Activated naive CD8-positive, alpha-beta T cell treated with anti-CD3 and anti-CD28 coated beads, Interleukin-2, amount 50 U/mL, for 24 hours (primary cell): ENCODE measurements at regions not wholly inside any gene's neighbourhood (a gene's known extent, or its start where the extent isn't known, plus 50 kb on each side); places are given as distances from the start of the nearest gene placed in this dataset.

Experiments
- ATAC-seq: fragments of 150-1000 bp; cut with Tn5 transposase; one replicate; pipeline ENCODE4 v1.10.0; 2021
- DNase-seq: peaks from one replicate; pipeline ENCODE4 v3.0.0; 2021
- H3K27ac Mint-ChIP-seq: one replicate; pipeline ENCODE4 v1.8.0; 2021; ENCODE audit warnings: mild to moderate bottlenecking, mixed read lengths
- H3K27me3 Mint-ChIP-seq: one replicate; pipeline ENCODE4 v1.8.0; 2021; ENCODE audit warnings: mixed read lengths
- H3K36me3 Mint-ChIP-seq: one replicate; pipeline ENCODE4 v1.8.0; 2021; ENCODE audit warnings: low read depth, mixed read lengths
- H3K4me1 Mint-ChIP-seq: one replicate; pipeline ENCODE4 v1.8.0; 2021; ENCODE audit warnings: mixed read lengths
- H3K4me3 Mint-ChIP-seq: one replicate; pipeline ENCODE4 v1.8.0; 2021; ENCODE audit warnings: mild to moderate bottlenecking, moderate library complexity, mixed read lengths
- H3K9me3 Mint-ChIP-seq: one replicate; pipeline ENCODE4 v1.8.0; 2021; ENCODE audit warnings: mixed read lengths

DNA sequence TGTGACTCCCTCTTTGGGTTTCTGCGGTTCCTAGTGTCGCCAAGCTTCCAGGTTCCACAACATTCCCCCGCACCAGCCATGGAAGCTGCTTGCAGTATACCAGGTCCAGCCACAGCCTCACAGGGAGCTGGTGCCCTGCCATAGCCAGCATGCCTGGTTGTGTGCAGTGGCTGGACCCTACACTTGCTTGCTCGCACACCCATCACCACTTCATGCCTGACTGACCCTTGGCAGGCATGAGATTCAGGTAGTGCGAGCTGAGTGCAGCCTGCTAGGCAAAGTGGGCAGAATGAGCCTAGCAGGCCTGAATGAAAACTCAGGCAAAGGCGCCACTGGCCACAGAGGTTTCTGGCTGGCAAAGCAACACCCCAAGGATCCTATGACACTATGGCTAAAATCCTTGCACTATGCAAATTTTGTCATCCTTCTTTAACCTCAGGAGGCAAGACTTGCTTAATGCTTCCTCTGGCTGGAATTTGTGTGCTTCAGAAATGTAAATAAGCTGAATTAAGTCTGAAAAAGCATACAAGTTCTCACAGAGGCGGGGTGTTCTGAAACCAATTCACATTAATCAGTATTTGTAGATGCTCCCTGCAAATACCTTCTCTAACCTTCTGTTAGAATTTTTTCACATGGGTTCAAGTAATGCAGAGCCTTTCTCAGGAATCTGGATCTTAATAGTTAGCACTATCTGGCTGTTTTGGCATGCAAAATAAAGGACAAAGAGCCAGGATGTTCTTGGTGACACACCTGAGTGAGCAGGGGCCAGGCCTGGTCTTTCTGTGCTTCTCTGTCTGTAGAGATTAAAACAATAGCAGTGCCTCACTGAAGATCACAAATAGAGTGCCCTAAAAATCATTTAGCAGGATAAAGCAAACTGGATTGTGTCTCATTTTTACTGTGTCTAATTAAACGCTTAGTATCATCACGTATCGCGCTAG is 256.9 kb downstream of the GPATCH2 start:
- no peaks in the 10 kb centered on the region for H3K4me1 Mint-ChIP-seq
- no peak overlapping the region for H3K4me3 Mint-ChIP-seq
- no peak overlapping the region for H3K27ac Mint-ChIP-seq
- peaks cover 5% of the 10 kb centered on the region for H3K27me3 Mint-ChIP-seq
- DNase-seq (no peak), ATAC-seq (no peak)
- no peaks in the 10 kb centered on the region for H3K36me3 Mint-ChIP-seq
- H3K9me3 Mint-ChIP-seq, result peaks cover 17% of the 10 kb centered on the region

DNA sequence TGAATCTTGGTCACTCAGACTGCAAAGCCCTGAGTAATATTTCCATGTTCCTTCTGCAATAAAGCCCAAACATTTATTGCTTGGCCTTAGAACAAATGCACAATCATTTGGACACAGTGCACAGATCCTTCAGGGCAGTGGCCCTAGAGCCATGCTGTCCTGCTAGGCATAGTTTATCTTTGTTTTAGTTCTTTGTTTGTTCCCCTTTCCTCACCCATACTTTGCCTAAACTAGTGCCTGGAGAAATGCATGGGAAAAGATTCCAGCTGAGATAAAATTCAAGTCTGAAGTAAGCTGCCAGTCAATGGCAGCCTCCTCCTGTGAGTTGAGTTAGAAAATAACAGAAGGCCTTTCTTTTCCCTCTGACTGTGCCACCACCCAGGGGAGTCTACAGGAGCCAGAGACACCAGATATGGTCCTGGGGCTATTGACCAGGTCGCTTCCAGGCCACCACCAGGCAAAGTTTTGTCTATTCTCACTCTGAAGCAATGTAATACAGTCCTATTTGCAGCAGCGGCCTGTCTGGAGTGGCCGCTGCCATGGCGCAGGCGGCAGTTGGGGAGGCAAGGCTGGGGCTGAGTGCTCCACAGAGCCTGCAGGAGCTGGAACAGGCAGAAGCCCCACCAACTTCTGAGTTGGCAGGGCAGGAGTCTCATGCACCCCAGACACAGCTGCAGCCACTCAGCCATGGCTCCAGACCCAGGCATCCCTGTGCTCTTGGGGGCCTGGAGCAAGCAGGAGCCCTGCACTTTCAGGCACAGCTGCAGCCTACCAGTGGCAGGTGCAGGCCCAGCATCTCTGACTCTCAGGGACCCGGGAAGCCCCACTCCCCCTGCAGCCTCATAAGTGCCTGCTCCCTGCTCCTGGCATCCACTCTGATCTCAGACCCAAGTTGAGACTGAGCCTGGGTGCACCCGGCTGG is 258.6 kb downstream of the GPATCH2 start:
- ATAC-seq, result no peak

DNA sequence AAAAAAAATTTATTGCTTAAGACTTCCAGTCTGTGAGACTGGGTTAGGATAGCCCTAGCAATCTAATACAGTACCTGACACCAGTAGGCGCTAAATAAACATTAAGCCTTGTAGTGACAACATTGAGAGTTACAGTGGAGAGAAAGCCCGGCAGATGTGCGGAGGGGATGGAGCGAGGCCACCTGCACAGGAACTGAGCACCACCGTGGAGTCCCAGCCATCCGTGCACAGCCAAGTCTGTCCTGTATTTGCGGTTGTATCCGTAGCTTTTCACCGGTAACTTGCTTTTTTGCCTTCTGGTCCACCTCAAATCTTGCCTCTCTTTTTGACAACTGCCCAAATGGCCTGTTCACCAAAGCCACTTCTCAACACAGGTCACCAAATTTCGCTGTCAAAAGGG is 260.1 kb downstream of the GPATCH2 start:
- no peak for DNase-seq
- H3K27me3 Mint-ChIP-seq, result peaks cover 5% of the 10 kb centered on the region
- peaks cover 4% of the 10 kb centered on the region for H3K9me3 Mint-ChIP-seq
- H3K4me3 Mint-ChIP-seq, result no peak overlapping the region
- ATAC-seq, result no peak
- no peaks in the 10 kb centered on the region for H3K4me1 Mint-ChIP-seq
- H3K36me3 Mint-ChIP-seq, result no peaks in the 10 kb centered on the region
- H3K27ac Mint-ChIP-seq, result no peak overlapping the region

More for the DNA sequence above, 258.6 kb downstream of the GPATCH2 start:
- Mint-ChIP-seq H3K4me1 (no peaks in the 10 kb centered on the region), H3K27ac (no peak overlapping the region), H3K4me3 (no peak overlapping the region), H3K36me3 (no peaks in the 10 kb centered on the region), H3K27me3 (peaks cover 5% of the 10 kb centered on the region), H3K9me3 (peaks cover 7% of the 10 kb centered on the region)
- DNase-seq, result no peak

DNA sequence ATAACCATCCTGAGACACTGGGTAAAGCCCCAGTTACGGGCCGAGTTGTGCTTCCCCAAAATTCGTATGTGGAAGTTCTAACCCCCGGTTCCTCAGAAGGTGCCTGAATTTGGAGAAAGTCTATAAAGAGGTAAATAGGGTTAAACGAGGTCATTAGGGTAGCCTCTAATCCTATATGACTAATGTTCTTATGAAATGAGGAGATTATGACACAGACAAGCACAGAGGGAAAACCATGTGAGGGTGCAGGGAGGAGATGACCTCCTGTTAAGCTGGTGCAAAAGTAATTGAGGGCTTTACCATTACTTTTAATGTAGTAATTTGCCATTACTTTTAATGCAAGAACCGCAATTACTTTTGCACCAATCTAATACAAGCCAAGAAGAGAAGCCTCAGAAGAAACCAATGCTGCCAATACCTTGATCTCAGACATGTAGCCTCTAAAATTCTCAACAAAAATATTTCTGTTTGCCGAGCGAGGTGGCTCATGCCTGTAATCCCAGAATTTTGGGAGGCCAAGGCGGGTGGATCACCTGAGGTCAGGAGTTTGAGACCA is 260.8 kb downstream of the GPATCH2 start:
- H3K9me3 Mint-ChIP-seq, result peaks cover 4% of the 10 kb centered on the region
- no peaks in the 10 kb centered on the region for H3K36me3 Mint-ChIP-seq
- no peak for DNase-seq

DNA sequence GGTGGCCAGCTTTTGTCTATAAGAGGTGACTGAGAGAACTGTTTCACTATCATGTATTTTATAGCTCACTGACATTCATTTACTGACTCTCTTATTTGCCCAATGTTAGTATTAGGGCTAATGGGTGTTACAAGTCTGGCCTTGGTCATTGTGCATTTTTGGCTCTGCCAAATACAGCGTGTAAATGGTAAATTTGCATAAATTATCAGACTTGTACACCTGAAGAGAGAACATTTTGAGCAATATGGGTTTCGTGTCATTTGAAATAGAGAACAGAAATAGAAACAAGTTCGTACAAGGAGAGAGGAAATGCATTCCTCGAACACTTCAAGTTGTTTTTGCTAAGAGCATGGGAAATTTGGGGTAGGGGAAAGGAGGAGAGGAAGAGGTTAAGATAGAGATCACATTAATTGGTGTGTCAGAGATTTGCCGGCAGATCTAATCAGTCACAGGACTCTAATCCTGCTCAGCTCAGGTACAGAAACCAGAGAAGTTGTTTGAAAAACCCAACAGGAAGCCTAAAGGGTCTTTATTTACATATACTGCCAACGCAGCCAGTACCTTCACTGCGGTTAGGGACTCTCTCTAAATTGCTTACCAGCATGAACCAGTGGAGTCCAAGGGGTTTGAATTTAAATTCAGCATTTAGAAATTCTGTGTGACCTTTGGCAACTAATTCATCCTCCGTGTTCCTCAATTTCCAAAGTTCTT is 261.5 kb downstream of the GPATCH2 start:
- no peaks in the 10 kb centered on the region for H3K4me1 Mint-ChIP-seq
- H3K27me3 Mint-ChIP-seq, result peaks cover 5% of the 10 kb centered on the region
- DNase-seq, result no peak
- H3K27ac Mint-ChIP-seq, result no peak overlapping the region
- H3K4me3 Mint-ChIP-seq, result peak overlapping the region; percentile 0
- peaks cover 4% of the 10 kb centered on the region for H3K9me3 Mint-ChIP-seq
- H3K36me3 Mint-ChIP-seq, result no peaks in the 10 kb centered on the region
- ATAC-seq, result no peak

More for the DNA sequence above, 260.8 kb downstream of the GPATCH2 start:
- Mint-ChIP-seq H3K27me3 (peaks cover 5% of the 10 kb centered on the region), H3K4me1 (no peaks in the 10 kb centered on the region), H3K4me3 (no peak overlapping the region), H3K27ac (no peak overlapping the region)
- no peak for ATAC-seq

DNA sequence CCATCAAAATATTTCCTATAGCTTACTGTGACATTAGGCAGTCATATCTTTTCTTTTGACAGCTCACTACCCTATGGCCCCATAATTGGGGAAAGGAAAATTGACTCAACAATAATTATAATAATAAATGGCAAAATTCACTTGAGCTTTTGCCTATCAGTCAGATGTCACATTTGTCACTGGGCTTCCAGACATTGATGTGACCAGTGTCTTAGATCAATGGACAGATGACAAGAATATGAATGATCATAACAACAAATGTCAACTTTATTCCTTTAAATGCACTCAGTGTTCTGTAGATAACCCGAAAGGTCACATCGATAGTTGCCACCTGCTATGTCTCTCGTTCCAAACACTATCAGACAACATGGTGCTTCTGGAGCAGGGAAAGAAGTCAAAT is 266.7 kb downstream of the GPATCH2 start:
- H3K27me3 Mint-ChIP-seq, result no peaks in the 10 kb centered on the region
- no peak overlapping the region for H3K27ac Mint-ChIP-seq
- H3K36me3 Mint-ChIP-seq, result no peaks in the 10 kb centered on the region
- H3K9me3 Mint-ChIP-seq, result peaks cover 4% of the 10 kb centered on the region
- ATAC-seq (no peak), DNase-seq (no peak)
- H3K4me1 Mint-ChIP-seq, result no peaks in the 10 kb centered on the region
- H3K4me3 Mint-ChIP-seq, result no peak overlapping the region

DNA sequence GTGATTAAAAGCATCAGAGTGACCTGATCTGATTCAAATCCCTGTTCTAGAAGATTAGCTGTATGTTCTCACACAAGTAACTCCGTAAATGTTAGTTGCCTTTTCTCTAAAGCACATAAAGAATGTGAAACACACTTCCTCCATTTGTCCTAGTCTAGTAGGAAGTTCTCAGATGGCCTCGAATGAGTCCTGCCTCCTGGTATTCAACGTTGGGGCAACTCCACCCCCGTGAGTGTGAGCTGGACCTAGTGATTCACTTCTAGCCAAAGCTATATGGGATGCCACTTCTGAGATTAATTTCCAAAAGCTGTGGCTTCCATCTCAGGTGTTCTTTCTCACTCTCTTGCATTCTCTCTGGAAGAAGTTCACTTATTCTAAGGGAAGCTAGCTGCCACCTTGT is 267.6 kb downstream of the GPATCH2 start:
- H3K4me3 Mint-ChIP-seq, result no peak overlapping the region

DNA sequence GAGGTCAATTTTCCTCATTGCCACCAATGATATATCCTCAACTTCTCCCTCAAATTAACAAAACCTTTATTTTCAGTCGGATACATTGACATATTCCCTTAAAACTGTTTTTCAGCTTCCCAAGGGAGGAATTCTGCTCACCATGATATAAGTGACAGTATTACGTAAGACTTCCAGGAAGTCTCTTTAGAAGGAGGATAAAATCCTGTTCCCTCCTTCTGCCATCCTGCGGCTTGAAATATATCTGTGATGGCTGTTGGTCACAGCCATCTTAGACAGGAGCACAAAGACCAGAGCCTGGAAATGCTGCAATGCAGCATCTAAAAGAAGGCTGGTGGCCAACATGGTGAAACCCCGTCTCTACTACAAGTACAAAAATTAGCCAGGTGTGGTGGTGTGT is 270.4 kb downstream of the GPATCH2 start:
- no peak for ATAC-seq
- no peak for DNase-seq
- Mint-ChIP-seq H3K9me3 (peaks cover 4% of the 10 kb centered on the region), H3K27me3 (no peaks in the 10 kb centered on the region), H3K27ac (no peak overlapping the region), H3K36me3 (no peaks in the 10 kb centered on the region), H3K4me3 (no peak overlapping the region), H3K4me1 (no peaks in the 10 kb centered on the region)

More for the DNA sequence above, 267.6 kb downstream of the GPATCH2 start:
- H3K27ac Mint-ChIP-seq, result no peak overlapping the region
- DNase-seq (no peak), ATAC-seq (no peak)
- no peaks in the 10 kb centered on the region for H3K36me3 Mint-ChIP-seq
- no peaks in the 10 kb centered on the region for H3K4me1 Mint-ChIP-seq
- H3K27me3 Mint-ChIP-seq, result no peaks in the 10 kb centered on the region
- peaks cover 4% of the 10 kb centered on the region for H3K9me3 Mint-ChIP-seq

DNA sequence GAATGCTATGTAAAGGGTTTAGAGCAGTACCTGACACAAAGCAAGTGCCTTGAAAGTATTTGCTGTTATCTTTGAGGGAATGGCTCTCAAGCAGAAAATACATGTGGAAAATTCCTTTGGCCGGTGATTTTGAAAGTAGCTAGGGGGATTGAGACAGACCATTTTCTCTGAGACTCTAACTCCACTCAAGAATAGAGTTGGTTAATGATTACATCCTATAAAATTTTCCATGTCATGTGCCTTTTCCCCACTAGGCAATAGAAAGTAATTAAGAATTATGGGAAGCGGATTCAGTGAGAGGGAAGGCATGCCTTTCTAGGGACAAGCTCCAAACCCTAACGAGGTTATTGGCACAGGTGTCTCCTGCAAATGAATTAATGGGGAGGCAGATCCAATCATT is 276.0 kb downstream of the GPATCH2 start:
- Mint-ChIP-seq H3K27me3 (no peaks in the 10 kb centered on the region), H3K9me3 (no peaks in the 10 kb centered on the region), H3K4me3 (no peak overlapping the region), H3K27ac (no peak overlapping the region), H3K4me1 (no peaks in the 10 kb centered on the region), H3K36me3 (no peaks in the 10 kb centered on the region)
- ATAC-seq (no peak), DNase-seq (no peak)

DNA sequence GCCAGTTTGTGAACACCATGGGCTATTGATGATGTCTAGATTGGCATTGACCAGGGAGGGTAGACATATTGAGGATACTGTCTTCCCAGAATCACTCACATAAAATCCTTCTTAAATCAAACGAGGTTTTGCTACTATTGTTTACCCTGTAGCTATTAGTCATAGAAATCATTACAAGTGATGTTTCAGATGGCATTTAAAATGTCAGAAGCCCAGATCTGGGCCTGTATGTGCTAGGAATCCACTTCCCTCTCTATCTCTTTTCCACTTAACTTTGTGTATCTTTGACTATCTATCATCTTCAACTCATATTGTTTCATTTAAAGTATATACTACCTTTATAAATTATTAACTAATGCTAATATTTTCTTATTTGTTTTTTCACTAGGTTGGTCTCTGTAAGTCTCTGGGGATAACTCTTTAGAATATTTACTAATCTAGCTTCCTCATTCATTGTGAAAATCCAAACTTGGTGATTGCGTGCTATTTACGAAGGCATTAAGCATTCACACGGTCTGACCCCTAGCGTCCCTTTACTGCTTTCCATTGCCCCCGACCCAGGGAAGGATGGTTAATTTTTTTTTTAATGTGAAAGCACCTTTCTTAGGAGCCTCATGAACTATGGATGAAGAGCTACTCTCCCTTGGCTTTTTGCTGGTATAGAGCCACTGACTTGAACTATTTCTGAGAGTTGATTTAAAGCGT is 281.8 kb downstream of the GPATCH2 start:
- DNase-seq (no peak), ATAC-seq (no peak)
- peaks cover 3% of the 10 kb centered on the region for H3K4me1 Mint-ChIP-seq
- H3K27ac Mint-ChIP-seq, result no peak overlapping the region
- no peaks in the 10 kb centered on the region for H3K36me3 Mint-ChIP-seq
- no peaks in the 10 kb centered on the region for H3K9me3 Mint-ChIP-seq
- no peaks in the 10 kb centered on the region for H3K27me3 Mint-ChIP-seq
- H3K4me3 Mint-ChIP-seq, result no peak overlapping the region

DNA sequence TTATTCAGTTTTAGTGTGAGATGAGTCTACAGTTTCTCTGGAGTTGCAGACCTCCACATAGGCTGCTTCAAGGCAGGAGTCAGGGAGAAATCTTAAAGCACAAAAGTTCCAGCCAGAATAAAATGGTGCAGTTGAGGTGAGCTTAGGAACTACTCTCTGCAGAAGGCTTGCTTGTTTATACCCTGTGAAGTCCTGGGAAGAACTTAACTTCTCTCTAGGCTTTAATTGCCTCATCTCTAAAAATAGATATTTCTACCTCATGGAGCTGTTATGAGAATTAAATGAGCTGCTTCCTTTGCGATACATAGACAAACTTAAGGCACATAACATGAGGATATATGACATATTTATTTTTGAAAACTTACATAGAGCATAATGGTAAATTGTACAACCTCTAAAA is 286.2 kb downstream of the GPATCH2 start:
- Mint-ChIP-seq H3K9me3 (no peaks in the 10 kb centered on the region), H3K36me3 (no peaks in the 10 kb centered on the region)
- ATAC-seq, result no peak

DNA sequence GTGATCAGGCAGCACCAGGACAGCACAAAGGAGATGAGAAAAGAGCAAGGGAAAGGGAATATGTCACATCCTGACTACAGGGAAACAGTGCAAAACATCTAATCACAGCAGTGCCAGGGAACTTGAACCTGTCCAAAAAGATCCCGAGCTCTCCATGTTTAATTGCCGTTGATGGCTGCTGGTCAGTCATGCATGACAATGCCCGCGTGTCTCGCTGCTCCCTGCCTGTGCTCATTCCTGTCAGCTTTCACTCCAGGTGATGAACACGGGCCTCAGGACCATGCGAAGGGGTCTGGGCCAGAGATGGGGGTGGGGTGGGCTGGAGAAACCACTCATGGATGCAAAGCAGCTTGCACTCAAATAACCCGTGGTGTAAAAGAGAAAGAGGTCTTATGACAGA is 287.0 kb downstream of the GPATCH2 start:
- no peak for DNase-seq
- no peaks in the 10 kb centered on the region for H3K27me3 Mint-ChIP-seq
- H3K27ac Mint-ChIP-seq, result no peak overlapping the region
- H3K4me1 Mint-ChIP-seq, result peaks cover 3% of the 10 kb centered on the region
- no peak overlapping the region for H3K4me3 Mint-ChIP-seq
- H3K36me3 Mint-ChIP-seq, result no peaks in the 10 kb centered on the region
- H3K9me3 Mint-ChIP-seq, result no peaks in the 10 kb centered on the region
- ATAC-seq, result no peak

More for the DNA sequence above, 286.2 kb downstream of the GPATCH2 start:
- Mint-ChIP-seq H3K27me3 (no peaks in the 10 kb centered on the region), H3K4me3 (no peak overlapping the region), H3K4me1 (peaks cover 3% of the 10 kb centered on the region), H3K27ac (no peak overlapping the region)
- DNase-seq, result no peak

DNA sequence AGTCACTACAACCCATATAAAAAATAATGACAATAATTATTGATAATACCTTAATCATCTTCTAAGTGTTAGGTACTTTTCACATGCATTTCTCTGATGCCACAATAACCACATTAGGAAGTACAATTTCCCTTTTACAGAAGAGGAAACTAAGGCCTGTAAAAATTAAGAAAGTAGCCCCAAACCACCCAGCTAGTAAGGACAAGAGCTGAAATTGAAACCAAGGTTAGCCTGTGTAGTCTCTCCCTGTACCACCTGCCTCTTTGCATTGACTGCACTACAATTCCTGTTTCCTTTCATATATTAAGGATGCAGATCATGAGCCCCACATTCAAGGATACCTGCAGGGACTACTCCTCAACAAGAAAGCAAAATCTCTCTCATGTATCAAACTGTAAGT is 288.8 kb downstream of the GPATCH2 start:
- ATAC-seq, result no peak
- H3K27ac Mint-ChIP-seq, result no peak overlapping the region
- no peaks in the 10 kb centered on the region for H3K36me3 Mint-ChIP-seq
- H3K9me3 Mint-ChIP-seq, result no peaks in the 10 kb centered on the region
- H3K4me3 Mint-ChIP-seq, result no peak overlapping the region
- H3K27me3 Mint-ChIP-seq, result no peaks in the 10 kb centered on the region
- H3K4me1 Mint-ChIP-seq, result peaks cover 3% of the 10 kb centered on the region
- no peak for DNase-seq

DNA sequence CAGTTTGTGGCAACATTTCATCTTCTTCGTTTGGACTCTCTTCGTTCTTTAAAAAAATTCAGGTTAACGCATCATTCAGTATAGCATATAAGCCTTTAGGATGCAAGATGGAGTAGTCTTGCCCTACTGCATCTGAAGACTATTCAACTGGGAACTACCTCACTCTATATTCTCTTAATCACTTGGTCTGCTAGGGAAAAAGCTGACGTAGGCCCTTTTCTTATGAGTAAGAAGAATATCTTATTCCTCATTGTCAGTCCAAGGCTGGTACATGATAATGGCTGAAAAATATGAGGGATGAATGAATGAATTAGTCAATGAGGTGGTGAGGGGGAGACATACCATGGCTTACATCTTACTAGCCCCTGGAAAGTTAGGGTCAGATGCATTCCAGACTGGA is 294.2 kb downstream of the GPATCH2 start:
- no peak for DNase-seq
- Mint-ChIP-seq H3K27me3 (no peaks in the 10 kb centered on the region), H3K4me3 (no peak overlapping the region)

More for the DNA sequence above, 294.2 kb downstream of the GPATCH2 start:
- no peak for ATAC-seq
- H3K36me3 Mint-ChIP-seq, result no peaks in the 10 kb centered on the region
- H3K9me3 Mint-ChIP-seq, result peaks cover 5% of the 10 kb centered on the region
- H3K27ac Mint-ChIP-seq, result no peak overlapping the region
- H3K4me1 Mint-ChIP-seq, result no peaks in the 10 kb centered on the region
